ENCODE measurements at regions not wholly inside any gene's neighbourhood (a gene's known extent, or its start where the extent isn't known, plus 50 kb on each side); places are given as distances from the start of the nearest gene placed in this dataset.

- no peak for DNase-seq (ENCODE audit: low read depth in 2 of 2)
Measured at GRCh38 chr12:114984634-114985061, 300.7 kb upstream of the TBX3 start.

DNA sequence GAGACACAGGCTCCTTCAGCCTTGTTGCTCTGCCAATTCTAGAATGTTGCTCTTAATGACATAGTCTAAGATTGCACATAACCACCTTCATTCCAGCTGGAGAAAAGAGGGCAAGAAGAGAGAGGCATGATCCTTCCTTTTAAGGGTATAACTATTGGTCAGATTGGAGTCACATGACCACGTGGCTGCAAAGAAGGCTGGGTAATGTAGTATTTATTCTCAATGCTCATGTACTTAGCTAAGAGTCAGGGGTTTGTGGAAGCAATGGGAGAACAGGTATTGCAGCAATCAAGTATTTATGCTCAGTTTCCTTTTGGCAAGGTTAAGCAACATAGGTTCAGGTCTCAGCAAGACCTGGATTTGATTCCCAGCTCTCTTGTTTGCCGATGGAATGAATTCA lies 298.8 kb upstream of the TBX3 start:
- DNase-seq (ENCODE audit: low read depth in 2 of 2): no peak

- DNase-seq (ENCODE audit: low read depth in 2 of 2): no peak
Measured at GRCh38 chr12:114981036-114981435, 297.1 kb upstream of the TBX3 start.

- DNase-seq (ENCODE audit: low read depth in 2 of 2): no peak
Measured at GRCh38 chr12:114976959-114977358, 293.0 kb upstream of the TBX3 start.

DNA sequence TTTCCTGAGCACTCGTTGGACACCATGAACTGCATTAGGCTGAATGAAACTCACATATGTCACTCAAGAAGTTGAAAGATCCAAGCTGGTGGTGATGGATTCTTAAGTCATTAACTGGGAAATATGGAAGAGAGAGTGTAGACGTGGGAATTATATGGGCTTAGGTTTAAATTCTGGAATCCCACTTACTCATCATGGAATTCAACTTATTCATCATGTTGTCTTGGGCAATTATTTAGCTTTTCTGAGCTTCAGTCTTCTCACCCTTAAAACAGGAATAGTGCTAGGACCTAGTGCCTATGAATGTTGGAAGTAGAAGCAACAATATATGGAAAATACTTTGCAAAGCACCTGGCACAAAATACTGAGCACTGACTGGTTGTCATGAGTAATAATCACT lies 292.4 kb upstream of the TBX3 start:
- no peak for DNase-seq (ENCODE audit: low read depth in 2 of 2)

DNA sequence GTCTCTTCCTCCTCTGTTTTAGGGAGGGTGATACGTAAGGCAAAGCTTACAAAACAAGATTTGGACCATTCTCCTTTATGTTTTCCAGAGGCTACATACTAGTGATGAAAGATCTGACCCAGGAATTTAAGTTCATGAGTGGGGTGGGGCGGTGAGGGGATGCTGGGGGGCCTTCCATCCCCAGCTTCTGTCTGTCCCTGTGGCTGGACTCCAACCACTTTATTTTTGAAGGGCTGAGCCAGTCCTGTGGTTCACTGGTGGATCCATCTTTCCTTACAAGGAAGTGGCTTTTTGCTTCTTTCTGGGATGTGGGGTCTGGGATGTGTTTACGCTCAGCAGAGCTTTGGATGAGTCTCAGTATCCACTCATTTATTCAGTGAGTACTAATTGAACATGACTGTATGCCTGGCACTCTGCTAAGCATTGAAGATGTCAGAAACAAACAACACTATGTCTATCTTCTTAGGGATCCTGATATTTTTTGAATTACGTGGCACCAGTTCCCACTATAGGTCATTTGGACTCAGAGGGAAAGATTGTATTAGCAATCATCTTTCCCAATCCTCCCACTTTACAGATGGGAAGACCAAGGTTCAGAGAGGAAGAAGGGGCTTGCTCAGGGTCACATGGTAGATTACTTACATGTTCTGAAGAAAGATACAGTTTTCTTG lies 291.8 kb upstream of the TBX3 start:
- DNase-seq (ENCODE audit: low read depth in 2 of 2): no peak

GRCh38 chr12:114974826-114975639 lies 291.1 kb upstream of the TBX3 start:
- DNase-seq (ENCODE audit: low read depth in 2 of 2): no peak

DNA sequence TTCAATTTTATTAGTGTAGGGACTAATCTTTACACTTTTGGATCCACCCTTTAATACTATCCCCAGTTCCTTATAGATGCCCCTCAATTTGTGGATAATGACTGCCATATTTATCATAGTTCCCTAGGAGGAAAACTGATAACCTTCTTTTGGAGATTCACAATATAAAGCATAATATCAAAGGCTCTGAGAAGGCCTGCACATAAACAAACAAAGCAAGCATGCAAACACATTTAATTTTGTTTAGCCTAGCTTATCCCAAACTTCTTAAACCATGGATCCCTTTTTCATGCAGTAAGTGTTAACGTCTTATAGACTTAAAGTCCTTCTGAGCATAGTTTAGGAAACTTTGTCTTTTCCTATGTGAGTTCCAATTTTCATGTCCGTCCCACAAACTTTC lies 290.4 kb upstream of the TBX3 start:
- DNase-seq (ENCODE audit: low read depth in 2 of 2): no peak

DNA sequence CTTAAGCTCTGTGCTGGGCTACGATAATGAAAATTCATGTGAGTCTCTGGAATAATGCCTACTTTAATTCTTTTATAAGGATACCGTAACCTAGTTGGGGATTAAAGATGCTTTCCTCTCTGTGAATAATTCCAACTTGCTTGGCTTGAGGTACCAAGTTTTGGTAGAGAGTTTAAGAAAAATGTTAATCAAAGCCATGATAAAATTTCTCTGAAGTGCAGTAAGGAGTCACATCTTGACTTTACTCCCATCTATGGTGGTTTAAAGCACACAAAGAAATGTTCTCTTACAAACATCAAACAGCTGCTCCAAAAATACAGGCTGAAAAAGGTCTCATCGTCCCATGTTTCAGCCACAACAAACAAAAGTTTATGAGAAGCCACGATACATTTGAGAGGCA lies 284.8 kb upstream of the TBX3 start:
- no peak for DNase-seq (ENCODE audit: low read depth in 2 of 2)

GRCh38 chr12:114967151-114967550 lies 283.2 kb upstream of the TBX3 start:
- DNase-seq (ENCODE audit: low read depth in 2 of 2): no peak

DNA sequence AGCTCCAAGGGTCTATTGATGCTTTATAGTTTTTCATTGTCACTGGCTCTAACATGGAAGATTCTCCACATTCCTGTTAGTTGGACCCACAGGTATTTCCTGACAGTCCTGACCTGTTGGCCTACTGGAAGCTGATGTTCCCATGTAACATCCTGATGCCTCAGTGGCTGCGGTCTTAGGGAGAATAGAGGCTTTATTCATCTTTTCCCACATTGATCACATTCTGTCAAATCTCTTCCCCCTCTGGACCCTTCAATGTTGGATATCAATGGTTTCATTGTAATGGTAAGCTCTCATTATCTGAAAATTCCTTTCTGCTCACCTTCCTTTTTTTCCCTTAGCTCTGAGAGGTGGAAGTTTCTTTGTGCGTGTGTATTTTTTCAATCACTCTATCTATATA lies 280.9 kb upstream of the TBX3 start:
- no peak for DNase-seq (ENCODE audit: low read depth in 2 of 2)

GRCh38 chr12:114963846-114964245 lies 279.9 kb upstream of the TBX3 start:
- no peak for DNase-seq (ENCODE audit: low read depth in 2 of 2)

- no peak for DNase-seq (ENCODE audit: low read depth in 2 of 2)
Measured at GRCh38 chr12:114961491-114961890, 277.5 kb upstream of the TBX3 start.

DNA sequence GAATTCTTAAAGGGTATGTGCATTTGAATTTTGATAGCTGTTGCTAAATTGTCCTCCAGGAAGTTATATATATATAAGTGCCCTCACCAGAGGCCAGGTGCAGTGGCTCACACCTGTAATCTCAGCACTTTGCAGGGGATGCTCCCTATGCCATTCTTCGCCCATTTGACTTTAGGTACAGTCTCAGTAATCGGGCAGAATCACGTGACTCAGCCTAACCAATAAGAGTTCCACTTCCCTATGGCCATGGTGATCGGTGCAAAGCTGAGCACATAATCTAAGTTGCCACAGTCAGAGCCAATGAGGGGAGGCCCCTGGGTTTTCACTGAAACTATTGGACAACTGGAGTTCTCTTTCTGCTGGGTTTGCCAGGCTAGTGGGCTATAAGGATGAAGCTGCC lies 274.6 kb upstream of the TBX3 start:
- DNase-seq (ENCODE audit: low read depth in 2 of 2): no peak

GRCh38 chr12:114957225-114957624 lies 273.2 kb upstream of the TBX3 start:
- DNase-seq (ENCODE audit: low read depth in 2 of 2): no peak

DNA sequence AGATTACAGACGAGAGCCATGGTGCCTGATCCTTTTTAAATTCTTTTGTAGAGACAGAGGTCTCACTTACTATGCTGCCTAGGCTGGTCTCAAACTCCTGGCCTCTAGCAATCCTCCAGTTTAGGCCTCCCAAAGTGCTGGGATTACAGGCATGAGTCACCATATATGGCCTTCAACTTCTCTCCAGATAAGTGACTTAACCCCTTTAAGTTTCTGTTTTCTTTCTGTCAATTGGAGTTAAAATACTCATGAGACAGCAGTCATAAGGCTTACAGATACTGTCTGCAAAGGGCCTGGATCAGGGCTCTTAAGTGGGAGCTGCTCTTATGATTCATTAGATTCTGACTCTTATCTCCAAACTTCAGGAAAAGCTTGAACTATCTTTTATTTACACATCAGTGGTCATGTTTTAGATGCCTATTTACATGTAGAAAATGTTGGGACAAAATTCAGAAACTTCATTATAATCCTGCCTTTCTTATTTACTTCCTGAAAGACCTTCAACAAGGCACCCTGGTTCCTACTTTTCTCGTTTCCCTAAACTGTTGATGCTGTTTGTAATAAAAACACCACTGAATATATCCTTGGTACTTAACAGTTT lies 271.5 kb upstream of the TBX3 start:
- no peak for DNase-seq (ENCODE audit: low read depth in 2 of 2)

DNA sequence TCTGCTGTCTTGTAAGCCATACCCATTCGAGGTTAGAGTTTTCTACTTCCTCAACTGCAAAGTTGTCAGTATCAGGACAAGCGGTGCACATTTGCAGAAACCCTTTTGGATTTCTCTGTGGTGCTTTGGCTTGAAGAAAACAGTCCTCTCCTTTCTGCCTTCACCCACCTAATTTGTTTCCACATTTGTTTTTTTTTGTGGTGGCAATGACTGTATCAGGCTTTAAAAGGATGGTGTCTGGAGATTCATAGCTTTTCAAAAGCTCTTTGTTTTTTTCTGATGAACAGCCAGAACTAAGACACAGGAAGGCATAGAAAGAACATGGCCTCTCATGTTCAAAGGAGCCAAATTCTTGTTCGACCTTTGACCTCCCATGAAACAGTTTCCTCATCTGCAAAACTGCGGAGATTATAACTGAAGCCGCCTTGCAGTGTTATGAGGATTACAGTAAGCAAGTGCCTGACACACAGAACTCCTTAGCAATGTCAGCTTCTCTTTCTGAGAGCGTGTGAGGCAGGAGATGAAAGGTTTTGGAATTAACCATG lies 270.6 kb upstream of the TBX3 start:
- no peak for DNase-seq (ENCODE audit: low read depth in 2 of 2)

- no peak for DNase-seq (ENCODE audit: low read depth in 2 of 2)
Measured at GRCh38 chr12:114952573-114953271, 268.7 kb upstream of the TBX3 start.

GRCh38 chr12:114949058-114949820 lies 265.3 kb upstream of the TBX3 start:
- no peak for DNase-seq (ENCODE audit: low read depth in 2 of 2)

DNA sequence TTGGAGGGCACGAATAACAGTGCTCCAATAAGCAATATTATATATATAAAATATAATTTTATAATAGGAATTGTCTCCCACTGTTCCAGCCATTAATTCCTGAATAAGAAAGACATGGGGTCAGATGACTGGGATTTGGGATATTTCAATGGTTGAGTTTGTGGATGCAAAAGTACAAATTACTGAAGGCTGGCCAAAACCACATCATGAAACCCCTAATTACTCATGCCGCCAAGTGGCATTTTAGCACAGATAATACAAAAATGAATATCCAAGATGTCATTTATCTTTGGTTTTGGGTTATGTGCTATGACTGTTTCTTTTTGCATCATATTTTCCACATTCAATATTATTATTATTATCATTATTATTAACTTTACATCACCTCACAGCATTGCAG lies 261.4 kb upstream of the TBX3 start:
- no peak for DNase-seq (ENCODE audit: low read depth in 2 of 2)

- no peak for DNase-seq (ENCODE audit: low read depth in 2 of 2)
Measured at GRCh38 chr12:114944736-114945135, 260.8 kb upstream of the TBX3 start.

Data from stimulated activated CD4-positive, alpha-beta T cell treated with anti-CD3 and anti-CD28 coated beads, Interleukin-15, amount 100 ng/mL, for 48 hours (primary cell).